Osteoblast (primary cell): ENCODE measurements at regions not wholly inside any gene's neighbourhood (a gene's known extent, or its start where the extent isn't known, plus 50 kb on each side); places are given as distances from the start of the nearest gene placed in this dataset.

ENCODE experiments used
- DNase-seq: peaks from one replicate; pipeline ENCODE4 v3.0.0; 2011; ENCODE audit warnings: low spot score, mixed read lengths; ENCODE audit not compliant: insufficient read length; ENCODE audit errors: missing footprints
- H2AFZ ChIP-seq: 2 replicates; pipeline ENCODE4 v1.6.0; 2011; ENCODE audit warnings: mild to moderate bottlenecking, low read length
- H3K27ac ChIP-seq: 2 replicates; pipeline ENCODE4 v1.5.1; 2011; ENCODE audit warnings: mild to moderate bottlenecking, low read depth, low read length, moderate library complexity
- H3K27me3 ChIP-seq: 2 replicates; pipeline ENCODE4 v1.6.0; 2012; ENCODE audit warnings: mild to moderate bottlenecking, control low read depth, inconsistent platforms, low read length, moderate library complexity; ENCODE audit not compliant: insufficient read depth
- H3K36me3 ChIP-seq: 2 replicates; pipeline ENCODE4 v1.5.1; 2011; ENCODE audit warnings: mild to moderate bottlenecking, low read length, control low read depth, moderate library complexity; ENCODE audit not compliant: insufficient read depth
- H3K4me1 ChIP-seq: 2 replicates; pipeline ENCODE4 v1.5.1; 2011; ENCODE audit warnings: mild to moderate bottlenecking, low read length, control low read depth, moderate library complexity; ENCODE audit not compliant: insufficient read depth
- H3K4me2 ChIP-seq: 2 replicates; pipeline ENCODE4 v1.6.0; 2011; ENCODE audit warnings: mild to moderate bottlenecking, low read length; ENCODE audit not compliant: insufficient read depth
- H3K4me3 ChIP-seq: fragments of 200-600 bp; sonication (generic); 3 replicates; pipeline ENCODE4 v1.5.1; 2012; ENCODE audit warnings: mild to moderate bottlenecking, low read length, inconsistent platforms; ENCODE audit not compliant: insufficient read depth
- H3K79me2 ChIP-seq: 2 replicates; pipeline ENCODE4 v1.6.0; 2012; ENCODE audit warnings: mild to moderate bottlenecking, low read length, control low read depth, inconsistent platforms; ENCODE audit not compliant: insufficient read depth
- H3K9me3 ChIP-seq: 2 replicates; pipeline ENCODE4 v1.5.1; 2011; ENCODE audit warnings: low read depth, low read length, control low read depth
- H4K20me1 ChIP-seq: 2 replicates; pipeline ENCODE4 v1.6.0; 2012; ENCODE audit warnings: mild to moderate bottlenecking, low read length, control low read depth; ENCODE audit not compliant: insufficient read depth
- TF ChIP-seq, protein P1 (sequence below): IDR thresholded peaks from 2 replicates; pipeline ENCODE4 v1.5.1; 2011; ENCODE audit warnings: mild to moderate bottlenecking, low read depth, low read length, moderate library complexity; ENCODE audit errors: extremely low read depth

DNA sequence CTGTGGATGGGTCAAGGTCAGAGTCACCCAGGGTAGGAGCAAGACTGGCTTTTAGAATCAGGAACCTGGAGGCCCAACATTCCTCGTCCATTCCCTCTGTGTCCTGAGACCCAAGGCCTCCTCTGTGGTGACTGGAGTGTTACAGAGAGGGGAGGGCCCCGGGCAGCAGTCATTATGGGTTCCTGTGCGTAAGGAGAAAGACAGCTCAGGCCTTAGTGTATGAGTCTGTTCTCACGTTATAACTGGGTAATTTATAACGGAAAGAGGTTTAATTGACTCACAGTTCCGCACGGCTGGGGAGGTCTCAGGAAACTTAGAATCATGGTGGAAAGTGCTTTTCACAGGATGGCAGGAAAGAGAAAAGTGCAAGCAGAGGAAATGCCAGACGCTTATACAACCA, 422.3 kb downstream of the TCERG1L start:
- Histone ChIP-seq H3K4me3 (no peak overlapping the region), H3K27ac (no peak overlapping the region), H3K79me2 (no peaks in the 10 kb centered on the region), H3K4me2 (no peak overlapping the region), H3K4me1 (no peaks in the 10 kb centered on the region), H3K9me3 (no peaks in the 10 kb centered on the region), H3K27me3 (no peaks in the 10 kb centered on the region), H2AFZ (no peak overlapping the region), H4K20me1 (no peaks in the 10 kb centered on the region), H3K36me3 (no peaks in the 10 kb centered on the region)
- no peak for DNase-seq
- TF ChIP-seq, protein P1, sequence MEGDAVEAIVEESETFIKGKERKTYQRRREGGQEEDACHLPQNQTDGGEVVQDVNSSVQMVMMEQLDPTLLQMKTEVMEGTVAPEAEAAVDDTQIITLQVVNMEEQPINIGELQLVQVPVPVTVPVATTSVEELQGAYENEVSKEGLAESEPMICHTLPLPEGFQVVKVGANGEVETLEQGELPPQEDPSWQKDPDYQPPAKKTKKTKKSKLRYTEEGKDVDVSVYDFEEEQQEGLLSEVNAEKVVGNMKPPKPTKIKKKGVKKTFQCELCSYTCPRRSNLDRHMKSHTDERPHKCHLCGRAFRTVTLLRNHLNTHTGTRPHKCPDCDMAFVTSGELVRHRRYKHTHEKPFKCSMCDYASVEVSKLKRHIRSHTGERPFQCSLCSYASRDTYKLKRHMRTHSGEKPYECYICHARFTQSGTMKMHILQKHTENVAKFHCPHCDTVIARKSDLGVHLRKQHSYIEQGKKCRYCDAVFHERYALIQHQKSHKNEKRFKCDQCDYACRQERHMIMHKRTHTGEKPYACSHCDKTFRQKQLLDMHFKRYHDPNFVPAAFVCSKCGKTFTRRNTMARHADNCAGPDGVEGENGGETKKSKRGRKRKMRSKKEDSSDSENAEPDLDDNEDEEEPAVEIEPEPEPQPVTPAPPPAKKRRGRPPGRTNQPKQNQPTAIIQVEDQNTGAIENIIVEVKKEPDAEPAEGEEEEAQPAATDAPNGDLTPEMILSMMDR = no peak

- TF ChIP-seq, protein P1 = no peak
- Histone ChIP-seq H3K4me1 (no peaks in the 10 kb centered on the region), H2AFZ (no peak overlapping the region), H3K79me2 (no peaks in the 10 kb centered on the region), H3K4me3 (no peak overlapping the region), H4K20me1 (no peaks in the 10 kb centered on the region), H3K27me3 (no peaks in the 10 kb centered on the region), H3K9me3 (no peaks in the 10 kb centered on the region), H3K4me2 (no peak overlapping the region), H3K27ac (no peak overlapping the region), H3K36me3 (no peaks in the 10 kb centered on the region)
- DNase-seq = no peak
Observed at GRCh38 chr10:130889780-130890179, 421.7 kb downstream of the TCERG1L start.

DNA sequence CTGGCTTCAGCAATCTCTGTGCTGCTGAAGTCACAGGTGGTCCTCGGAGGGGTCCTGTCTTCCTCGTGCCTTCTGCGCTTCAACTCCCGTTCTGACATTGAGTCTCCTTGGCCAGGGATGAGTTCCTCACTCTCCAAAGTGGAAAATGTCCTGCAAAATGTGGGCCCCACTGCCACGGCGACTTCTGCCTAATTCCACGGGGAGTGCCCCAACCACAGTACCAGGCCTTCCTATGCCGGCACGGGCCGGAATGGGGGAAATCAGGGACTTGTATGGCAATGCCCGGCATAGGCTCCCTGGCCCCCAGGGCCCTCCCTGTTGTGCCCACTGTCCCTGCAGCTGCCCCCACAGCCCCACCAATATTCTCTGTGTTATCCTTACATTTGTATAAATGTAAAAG, 420.5 kb downstream of the TCERG1L start:
- no peak overlapping the region for H2AFZ ChIP-seq
- no peaks in the 10 kb centered on the region for H3K27me3 ChIP-seq
- no peak overlapping the region for H3K27ac ChIP-seq
- TF ChIP-seq, protein P1 = no peak
- H3K9me3 ChIP-seq = no peaks in the 10 kb centered on the region
- H3K4me3 ChIP-seq = no peak overlapping the region
- H3K4me1 ChIP-seq = no peaks in the 10 kb centered on the region
- no peak overlapping the region for H3K4me2 ChIP-seq
- H4K20me1 ChIP-seq = no peaks in the 10 kb centered on the region
- no peak for DNase-seq
- H3K36me3 ChIP-seq = no peaks in the 10 kb centered on the region
- H3K79me2 ChIP-seq = no peaks in the 10 kb centered on the region

DNA sequence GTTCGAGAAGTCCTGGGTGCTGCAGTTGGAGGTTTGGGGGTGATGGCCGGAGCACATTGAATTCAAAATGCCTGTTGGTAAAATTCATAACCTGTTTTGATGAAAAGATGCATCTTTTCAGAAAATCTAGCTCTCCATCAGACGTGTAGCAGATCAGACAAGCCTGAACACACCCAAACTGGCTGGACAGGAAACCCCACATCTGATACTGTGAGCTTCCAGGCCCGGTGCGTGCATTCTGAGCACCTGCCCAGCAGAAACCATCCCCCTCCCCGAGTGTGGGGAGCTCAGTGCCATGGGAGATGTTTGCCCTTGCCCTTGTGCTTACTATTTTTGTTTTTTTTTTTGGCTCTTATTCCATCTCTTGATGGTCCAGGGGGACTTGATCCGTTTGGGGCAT, 417.1 kb downstream of the TCERG1L start:
- Histone ChIP-seq H3K27me3 (no peaks in the 10 kb centered on the region), H3K79me2 (no peaks in the 10 kb centered on the region), H3K36me3 (no peaks in the 10 kb centered on the region), H4K20me1 (no peaks in the 10 kb centered on the region), H3K4me1 (no peaks in the 10 kb centered on the region), H3K9me3 (no peaks in the 10 kb centered on the region), H3K4me2 (no peak overlapping the region), H2AFZ (no peak overlapping the region), H3K4me3 (no peak overlapping the region), H3K27ac (no peak overlapping the region)
- no peak for DNase-seq
- TF ChIP-seq, protein P1 = no peak
